Activated B cell treated with CpG ODN at 0.5 μM for 24 hours (primary cell): ENCODE measurements at regions not wholly inside any gene's neighbourhood (a gene's known extent, or its start where the extent isn't known, plus 50 kb on each side); places are given as distances from the start of the nearest gene placed in this dataset.

ENCODE experiments used
- ATAC-seq: fragments of 200-7000 bp; cut with Tn5 transposase; one replicate; pipeline ENCODE4 v1.10.0; 2021; ENCODE audit warnings: low read depth, mild to moderate bottlenecking, moderate library complexity
- CTCF ChIA-PET: fragments of 350-600 bp; sonication (Branson Sonifier 250); formaldehyde crosslinking; loops from one replicate; lab custom pipeline; 2021; ENCODE audit warnings: antibody characterized with exemption; lab: Charles Lee
- POLR2A ChIA-PET: fragments of 350-600 bp; sonication (Branson Sonifier 250); formaldehyde crosslinking; loops from one replicate; lab custom pipeline; 2021; ENCODE audit warnings: antibody characterized with exemption; lab: Charles Lee
- DNase-seq: peaks from one replicate; pipeline ENCODE4 v3.0.0; 2022
- H3K27ac Mint-ChIP-seq: one replicate; pipeline ENCODE4 v1.8.0; 2020; ENCODE audit warnings: mixed read lengths
- H3K27me3 Mint-ChIP-seq: one replicate; pipeline ENCODE4 v1.8.0; 2021; ENCODE audit warnings: mixed read lengths
- H3K36me3 Mint-ChIP-seq: one replicate; pipeline ENCODE4 v1.8.0; 2021; ENCODE audit warnings: low read depth, mixed read lengths
- H3K4me1 Mint-ChIP-seq: one replicate; pipeline ENCODE4 v1.8.0; 2021; ENCODE audit warnings: mixed read lengths
- H3K4me3 Mint-ChIP-seq: one replicate; pipeline ENCODE4 v1.8.0; 2020; ENCODE audit warnings: mild to moderate bottlenecking, mixed read lengths
- H3K9me3 Mint-ChIP-seq: one replicate; pipeline ENCODE4 v1.8.0; 2020; ENCODE audit warnings: mixed read lengths
- intact Hi-C: fragments of 100-400 bp; cut with micrococcal nuclease; formaldehyde crosslinking; loops from one replicate; pipeline ENCODE4 v1.15.1; 2024
- TF ChIP-seq, protein P1 (sequence below): fragments of 200-600 bp; IDR thresholded peaks from one replicate; pipeline ENCODE4 v1.8.0; 2022; ENCODE audit warnings: antibody characterized with exemption, mild to moderate bottlenecking

DNA sequence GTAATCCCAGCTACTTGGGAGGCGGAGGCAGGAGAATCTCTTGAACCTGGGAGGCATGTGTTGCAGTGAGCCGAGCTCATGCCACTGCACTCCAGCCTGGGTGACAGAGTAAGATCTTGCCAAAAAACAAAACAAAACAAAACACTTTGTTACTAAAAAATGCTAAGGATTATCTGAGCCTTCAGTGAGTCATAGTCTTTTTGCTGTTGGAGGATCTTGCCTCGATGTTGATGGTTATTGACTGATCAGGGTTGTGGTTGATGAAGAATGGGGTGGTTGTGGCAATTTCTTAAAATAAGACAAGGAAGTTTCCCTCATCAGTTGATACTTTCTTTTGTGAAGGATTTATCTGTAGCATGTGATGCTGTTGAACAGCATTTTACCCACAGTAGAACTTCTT is 196.8 kb upstream of the HDDC2 start:
- TF ChIP-seq, protein P1, sequence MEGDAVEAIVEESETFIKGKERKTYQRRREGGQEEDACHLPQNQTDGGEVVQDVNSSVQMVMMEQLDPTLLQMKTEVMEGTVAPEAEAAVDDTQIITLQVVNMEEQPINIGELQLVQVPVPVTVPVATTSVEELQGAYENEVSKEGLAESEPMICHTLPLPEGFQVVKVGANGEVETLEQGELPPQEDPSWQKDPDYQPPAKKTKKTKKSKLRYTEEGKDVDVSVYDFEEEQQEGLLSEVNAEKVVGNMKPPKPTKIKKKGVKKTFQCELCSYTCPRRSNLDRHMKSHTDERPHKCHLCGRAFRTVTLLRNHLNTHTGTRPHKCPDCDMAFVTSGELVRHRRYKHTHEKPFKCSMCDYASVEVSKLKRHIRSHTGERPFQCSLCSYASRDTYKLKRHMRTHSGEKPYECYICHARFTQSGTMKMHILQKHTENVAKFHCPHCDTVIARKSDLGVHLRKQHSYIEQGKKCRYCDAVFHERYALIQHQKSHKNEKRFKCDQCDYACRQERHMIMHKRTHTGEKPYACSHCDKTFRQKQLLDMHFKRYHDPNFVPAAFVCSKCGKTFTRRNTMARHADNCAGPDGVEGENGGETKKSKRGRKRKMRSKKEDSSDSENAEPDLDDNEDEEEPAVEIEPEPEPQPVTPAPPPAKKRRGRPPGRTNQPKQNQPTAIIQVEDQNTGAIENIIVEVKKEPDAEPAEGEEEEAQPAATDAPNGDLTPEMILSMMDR = no peak
- H3K9me3 Mint-ChIP-seq = no peaks in the 10 kb centered on the region
- ChIA-PET POLR2A (no interaction called here), CTCF (no interaction called here)
- H3K36me3 Mint-ChIP-seq = no peaks in the 10 kb centered on the region
- intact Hi-C loops = no loop called here
- no peaks in the 10 kb centered on the region for H3K4me1 Mint-ChIP-seq
- no peak overlapping the region for H3K27ac Mint-ChIP-seq
- no peak overlapping the region for H3K4me3 Mint-ChIP-seq
- DNase-seq (no peak), ATAC-seq (no peak)
- H3K27me3 Mint-ChIP-seq = peaks cover 1% of the 10 kb centered on the region

- Mint-ChIP-seq H3K4me3 (no peak overlapping the region), H3K9me3 (no peaks in the 10 kb centered on the region), H3K36me3 (no peaks in the 10 kb centered on the region), H3K27ac (no peak overlapping the region), H3K4me1 (no peaks in the 10 kb centered on the region), H3K27me3 (peaks cover 1% of the 10 kb centered on the region)
- CTCF ChIA-PET = no interaction called here
- TF ChIP-seq, protein P1 = no peak
- DNase-seq (no peak), ATAC-seq (no peak)
- intact Hi-C loops = no loop called here
- POLR2A ChIA-PET = no interaction called here
Measured at GRCh38 chr6:125499535-125499934, 197.8 kb upstream of the HDDC2 start.

DNA sequence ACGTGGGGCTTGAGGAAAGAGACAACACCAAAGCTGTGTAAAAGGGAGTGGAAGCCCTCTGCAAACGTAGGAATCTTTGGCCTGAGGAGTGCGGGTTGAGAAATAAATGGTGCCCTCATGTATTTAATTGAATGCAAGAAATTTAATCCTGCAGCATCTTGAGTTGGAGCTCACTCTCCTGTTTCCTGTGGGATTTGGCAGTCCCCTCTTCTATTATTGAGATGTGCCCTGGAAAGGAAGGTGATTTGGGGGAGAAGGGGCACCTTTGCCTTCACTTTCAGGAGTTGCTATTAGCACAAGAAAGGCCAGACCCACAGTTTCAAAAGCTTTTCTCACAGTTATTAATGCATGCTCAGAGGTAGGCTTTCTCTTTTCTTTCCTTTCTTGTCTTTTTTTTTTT is 201.4 kb upstream of the HDDC2 start:
- no peaks in the 10 kb centered on the region for H3K9me3 Mint-ChIP-seq
- ChIA-PET POLR2A (no interaction called here), CTCF (no interaction called here)
- H3K4me1 Mint-ChIP-seq = no peaks in the 10 kb centered on the region
- TF ChIP-seq, protein P1 = no peak
- ATAC-seq = no peak
- DNase-seq = no peak
- H3K27me3 Mint-ChIP-seq = no peaks in the 10 kb centered on the region
- no peak overlapping the region for H3K4me3 Mint-ChIP-seq
- no peaks in the 10 kb centered on the region for H3K36me3 Mint-ChIP-seq
- H3K27ac Mint-ChIP-seq = no peak overlapping the region
- intact Hi-C loops = no loop called here

DNA sequence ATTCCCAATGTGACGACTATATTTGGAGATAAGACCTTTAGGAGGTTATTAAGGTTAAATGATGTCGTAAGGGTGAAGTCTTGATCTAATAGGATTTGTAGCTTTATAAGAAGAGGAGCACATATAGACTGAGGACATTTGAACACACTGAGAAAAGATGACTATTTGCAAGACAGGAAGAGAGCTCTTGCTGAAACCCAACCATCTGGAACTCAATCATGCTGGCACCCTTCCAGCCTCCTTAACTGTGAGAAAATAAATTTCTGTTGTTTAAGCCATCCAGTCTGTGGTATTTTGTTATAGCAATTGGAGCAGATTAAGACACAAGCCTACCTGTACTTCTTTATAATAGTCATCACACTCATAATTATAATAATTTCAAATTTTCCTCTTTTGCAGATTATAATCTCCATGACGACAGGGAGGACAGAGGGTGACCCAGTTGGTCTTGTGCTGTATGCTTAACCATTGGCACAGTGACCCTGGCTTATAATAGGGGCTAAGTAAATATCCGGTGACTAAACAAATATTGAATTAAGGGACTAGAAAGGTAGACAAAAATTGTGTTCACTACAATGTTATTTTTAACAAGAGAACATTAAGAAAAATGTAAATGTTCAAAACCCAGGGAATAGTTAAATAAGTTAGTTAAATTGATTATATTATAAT is 206.4 kb upstream of the HDDC2 start:
- Mint-ChIP-seq H3K4me1 (no peaks in the 10 kb centered on the region), H3K9me3 (no peaks in the 10 kb centered on the region), H3K27me3 (peaks cover 4% of the 10 kb centered on the region), H3K27ac (no peak overlapping the region), H3K36me3 (no peaks in the 10 kb centered on the region), H3K4me3 (no peak overlapping the region)
- POLR2A ChIA-PET = no interaction called here
- CTCF ChIA-PET = no interaction called here
- TF ChIP-seq, protein P1 = no peak
- intact Hi-C loops = no loop called here
- DNase-seq = no peak
- ATAC-seq = no peak

- no peak overlapping the region for H3K4me3 Mint-ChIP-seq
- no peak overlapping the region for H3K27ac Mint-ChIP-seq
- peaks cover 6% of the 10 kb centered on the region for H3K27me3 Mint-ChIP-seq
- DNase-seq = no peak
- ChIA-PET POLR2A (no interaction called here), CTCF (no interaction called here)
- no peaks in the 10 kb centered on the region for H3K4me1 Mint-ChIP-seq
- intact Hi-C loops = no loop called here
- TF ChIP-seq, protein P1 = no peak
- ATAC-seq = no peak
- H3K9me3 Mint-ChIP-seq = no peaks in the 10 kb centered on the region
- H3K36me3 Mint-ChIP-seq = no peaks in the 10 kb centered on the region
Measured at GRCh38 chr6:125508793-125509192, 207.0 kb upstream of the HDDC2 start.
